ENCODE measurements at regions not wholly inside any gene's neighbourhood (a gene's known extent, or its start where the extent isn't known, plus 50 kb on each side); places are given as distances from the start of the nearest gene placed in this dataset.
A peak's percentile ranks its signal among the peaks of the same experiment; 100 is the strongest.

DNA sequence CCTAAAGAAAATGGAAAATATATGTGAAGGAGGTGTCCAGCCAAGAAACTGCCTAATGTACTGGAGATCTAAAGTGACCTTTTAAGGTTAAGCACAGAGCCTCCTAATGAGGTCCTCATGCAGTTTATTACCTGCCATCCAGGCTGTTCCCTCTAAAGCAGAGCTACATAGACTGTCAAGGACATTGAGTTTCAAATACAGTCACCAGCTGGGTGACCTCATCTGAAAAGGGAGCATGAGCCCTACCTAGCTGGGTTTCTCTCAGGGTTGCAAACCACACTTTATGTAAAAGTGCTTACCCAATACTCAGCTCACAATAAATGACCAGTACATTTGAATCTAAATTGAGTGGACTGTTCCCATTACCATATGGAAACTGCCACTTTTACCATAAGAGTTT lies 65.4 kb upstream of the CTNNA2 start:
- peaks cover 0 to 6% (median 5%) of the 10 kb centered on the region in 4 experiments; a peak in 3 of 7 replicates for H3K4me1 ChIP-seq (replicated peaks in 1 of 4; ENCODE audit: control insufficient read depth in 3 of 4, insufficient read depth in 4 of 4, low read length in 3 of 4)
- no peaks in the 10 kb centered on the region for H4K20me1 ChIP-seq (replicated peaks in 1 of 2; ENCODE audit: control insufficient read depth in 1 of 2, insufficient read depth in 2 of 2, low read length in 2 of 2)
- H3K56ac ChIP-seq (replicated peaks; ENCODE audit: insufficient read length, low read depth, low read length), result no peak overlapping the region
- no peaks in the 10 kb centered on the region for H3K9me3 ChIP-seq (ENCODE audit: insufficient read depth in 2 of 2, low read depth in 1 of 2, low read length in 1 of 2)
- H2BK12ac ChIP-seq (ENCODE audit: low read depth, low read length), result no peak overlapping the region
- no peaks in the 10 kb centered on the region for H3K36me3 ChIP-seq (ENCODE audit: control insufficient read depth in 2 of 4, insufficient read depth in 4 of 4, low read length in 3 of 4)
- H2AK5ac ChIP-seq (ENCODE audit: low read depth, low read length), result no peak overlapping the region
- H3K27ac ChIP-seq (ENCODE audit: low read depth, low read length), result no peak overlapping the region
- H3K23me2 ChIP-seq (ENCODE audit: low read depth, low read length), result no peaks in the 10 kb centered on the region
- H3K79me1 ChIP-seq (ENCODE audit: low read depth, low read length), result no peaks in the 10 kb centered on the region
- no peak overlapping the region for H2BK120ac ChIP-seq (replicated peaks; ENCODE audit: low read depth, low read length)
- CTCF ChIA-PET (ENCODE audit: partially characterized antibody), result interaction anchor here (1.0 to 1.5 kb wide), 2 partner anchors 173 to 407 kb away, joined by 3 read pairs; no protein-coding TSS in a partner anchor
- FAIRE-seq, result no peak
- no peaks in the 10 kb centered on the region for H3K79me2 ChIP-seq (ENCODE audit: control insufficient read depth in 1 of 2, insufficient read depth in 2 of 2, low read length in 2 of 2)
- H3K18ac ChIP-seq (ENCODE audit: extremely low read depth, low read length), result no peak overlapping the region
- DNase-seq (ENCODE audit: low read depth in 1 of 2, low spot score in 2 of 2), result no peak
- H4K5ac ChIP-seq (ENCODE audit: insufficient read length, low read depth, low read length), result no peak overlapping the region
- peak overlapping the region in 1 of 2 experiments; percentile 45; a peak in 2 of 4 replicates for H3K4me2 ChIP-seq (ENCODE audit: insufficient read depth in 1 of 2, low read depth in 2 of 2, low read length in 2 of 2)
- H3K14ac ChIP-seq (ENCODE audit: insufficient read length), result no peak overlapping the region
- no peak overlapping the region for H2BK15ac ChIP-seq (ENCODE audit: low read length)
- no peak overlapping the region for H3K4me3 ChIP-seq (ENCODE audit: extremely low read depth in 1 of 4, insufficient read depth in 2 of 4, low read depth in 3 of 4, low read length in 4 of 4)
- H2BK20ac ChIP-seq (ENCODE audit: low read length), result no peak overlapping the region
- H2AFZ ChIP-seq (ENCODE audit: low read length), result 0 out of 2 replicates have a peak overlapping the region, but pooled peaks have one; percentile 34
- H2BK5ac ChIP-seq (ENCODE audit: low read depth, low read length), result no peak overlapping the region
- no peak overlapping the region for H4K8ac ChIP-seq (ENCODE audit: extremely low read depth, insufficient read depth, low read length)
- POLR2A ChIA-PET (ENCODE audit: partially characterized antibody), result no interaction called here
- no peak overlapping the region for H3K4ac ChIP-seq (replicated peaks; ENCODE audit: insufficient read length, low read depth, low read length)
- no peaks in the 10 kb centered on the region for H3K27me3 ChIP-seq (replicated peaks in 1 of 4; ENCODE audit: control insufficient read depth in 3 of 4, extremely low read depth in 1 of 4, insufficient read depth in 3 of 4, low read length in 3 of 4)
- no peak overlapping the region for H4K91ac ChIP-seq (replicated peaks; ENCODE audit: insufficient read length, low read length)
- no peak overlapping the region for H3K23ac ChIP-seq (ENCODE audit: insufficient read length)
- no peak overlapping the region for H3K9ac ChIP-seq (replicated peaks in 1 of 4; ENCODE audit: extremely low read depth in 1 of 4, low read depth in 3 of 4, low read length in 3 of 4)
- TF ChIP-seq JUND (IDR thresholded peaks at IDR 0.05; ENCODE audit: low read length) (no peak), CHD2 (IDR thresholded peaks at IDR 0.05; ENCODE audit: low read length) (no peak), EP300 (IDR thresholded peaks at IDR 0.05; ENCODE audit: borderline replicate concordance in 1 of 2, low read depth in 2 of 2, low read length in 2 of 2) (no peak)
- TF ChIP-seq, protein P1, sequence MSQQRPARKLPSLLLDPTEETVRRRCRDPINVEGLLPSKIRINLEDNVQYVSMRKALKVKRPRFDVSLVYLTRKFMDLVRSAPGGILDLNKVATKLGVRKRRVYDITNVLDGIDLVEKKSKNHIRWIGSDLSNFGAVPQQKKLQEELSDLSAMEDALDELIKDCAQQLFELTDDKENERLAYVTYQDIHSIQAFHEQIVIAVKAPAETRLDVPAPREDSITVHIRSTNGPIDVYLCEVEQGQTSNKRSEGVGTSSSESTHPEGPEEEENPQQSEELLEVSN (IDR thresholded peaks at IDR 0.05), result no peak

Measured in H1 (cell line).